SKM-1 (cell line): ENCODE measurements at regions not wholly inside any gene's neighbourhood (a gene's known extent, or its start where the extent isn't known, plus 50 kb on each side); places are given as distances from the start of the nearest gene placed in this dataset.

ENCODE experiments used
- DNase-seq: peaks from one replicate; lab custom pipeline; 2025; ENCODE audit not compliant: unreplicated experiment; lab: John Stamatoyannopoulos, UW

DNA sequence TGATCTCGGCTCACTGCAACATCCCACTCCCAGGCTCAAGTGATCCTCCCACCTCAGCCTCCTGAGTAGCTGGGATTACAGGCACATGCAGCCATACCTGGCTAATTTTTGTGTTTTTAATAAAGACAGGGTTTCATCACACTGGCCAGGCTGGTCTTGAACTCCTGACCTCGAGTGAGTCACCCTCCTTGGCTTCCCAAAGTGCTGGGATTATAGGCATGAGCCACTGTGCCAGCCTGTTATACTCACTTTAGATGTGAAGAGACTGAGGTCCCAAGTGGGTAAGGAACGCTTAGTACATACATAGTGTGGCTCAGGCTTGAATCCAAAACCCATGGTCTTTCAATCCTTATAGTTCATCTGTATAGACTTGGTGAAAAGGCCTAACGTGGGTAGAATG, 63.7 kb upstream of the EPS8L3 start:
- no peak for DNase-seq

DNA sequence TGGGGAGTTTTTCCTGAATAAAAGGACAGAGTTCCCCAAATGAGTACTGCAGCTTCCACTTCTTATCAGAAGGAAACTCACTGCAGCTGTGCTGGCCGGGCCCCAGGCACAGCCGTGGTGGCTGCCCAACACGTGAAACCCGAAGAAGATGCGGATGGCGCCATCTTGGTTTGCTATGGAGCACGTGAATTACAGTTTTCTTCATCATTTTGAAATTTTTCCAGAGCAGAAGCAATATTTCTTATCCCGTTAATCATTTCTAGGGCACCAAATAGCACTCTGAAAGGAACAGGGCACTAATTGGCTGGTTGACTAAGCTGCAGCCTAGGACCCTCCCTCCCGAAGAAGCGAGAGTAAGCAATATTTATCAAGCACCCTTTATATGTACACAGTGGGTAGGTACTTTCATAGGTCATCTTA, 63.2 kb upstream of the EPS8L3 start:
- no peak for DNase-seq

DNA sequence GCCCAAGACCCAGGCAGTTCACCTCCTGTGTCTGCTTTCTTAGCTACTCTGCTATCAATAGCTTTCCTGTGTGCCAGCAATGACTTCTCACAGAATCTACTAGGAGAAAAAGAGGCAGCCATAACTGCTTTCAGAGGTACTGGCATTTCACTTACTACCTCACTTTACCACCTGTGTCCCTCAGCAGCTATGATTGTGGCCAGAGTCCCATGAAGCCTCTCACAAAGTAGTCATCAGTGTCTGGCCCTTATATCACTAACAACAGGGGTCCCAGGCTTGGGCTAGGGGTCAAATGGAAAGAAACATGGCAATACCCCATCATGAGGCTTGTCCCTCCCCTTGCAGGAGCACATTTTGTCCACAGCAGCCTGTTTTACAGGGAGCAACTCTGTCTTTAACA, 62.7 kb upstream of the EPS8L3 start:
- no peak for DNase-seq

DNA sequence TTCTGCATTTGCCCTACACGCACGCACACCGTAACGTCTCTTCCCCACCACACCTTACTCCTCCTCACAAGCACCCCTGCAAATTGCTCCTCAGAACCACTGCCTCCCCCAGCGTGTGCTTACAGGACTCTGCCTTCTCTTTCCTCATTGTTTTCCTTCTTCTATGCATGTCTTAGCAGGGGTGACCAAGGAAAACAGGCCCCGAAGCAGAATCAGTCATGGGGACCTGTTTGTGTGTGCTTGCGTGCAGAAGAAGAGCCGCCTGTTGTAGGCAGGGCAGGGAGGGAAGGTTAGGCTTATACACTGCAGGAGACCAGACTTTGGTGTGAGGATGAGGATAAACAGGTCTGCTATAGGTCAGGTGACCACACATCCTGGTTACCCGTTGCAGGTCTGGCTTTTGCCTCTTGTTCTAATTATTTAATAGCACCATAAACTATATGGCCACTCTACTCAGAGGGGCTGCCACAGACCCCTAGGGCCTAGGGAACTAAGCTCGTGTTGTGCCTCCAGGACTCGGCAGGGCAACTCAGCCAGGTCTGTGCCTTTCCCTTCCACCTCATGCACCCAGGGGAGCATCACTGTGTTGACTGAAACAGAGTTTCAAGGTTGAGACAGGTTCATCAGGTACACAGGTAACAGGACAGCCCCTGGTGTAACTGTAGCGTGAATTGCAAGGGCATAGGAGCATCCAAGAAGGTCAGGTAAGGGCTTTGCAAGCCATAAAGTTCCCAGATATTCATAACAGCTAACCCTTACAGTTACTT, 60.8 kb upstream of the EPS8L3 start:
- DNase-seq, result no peak

DNA sequence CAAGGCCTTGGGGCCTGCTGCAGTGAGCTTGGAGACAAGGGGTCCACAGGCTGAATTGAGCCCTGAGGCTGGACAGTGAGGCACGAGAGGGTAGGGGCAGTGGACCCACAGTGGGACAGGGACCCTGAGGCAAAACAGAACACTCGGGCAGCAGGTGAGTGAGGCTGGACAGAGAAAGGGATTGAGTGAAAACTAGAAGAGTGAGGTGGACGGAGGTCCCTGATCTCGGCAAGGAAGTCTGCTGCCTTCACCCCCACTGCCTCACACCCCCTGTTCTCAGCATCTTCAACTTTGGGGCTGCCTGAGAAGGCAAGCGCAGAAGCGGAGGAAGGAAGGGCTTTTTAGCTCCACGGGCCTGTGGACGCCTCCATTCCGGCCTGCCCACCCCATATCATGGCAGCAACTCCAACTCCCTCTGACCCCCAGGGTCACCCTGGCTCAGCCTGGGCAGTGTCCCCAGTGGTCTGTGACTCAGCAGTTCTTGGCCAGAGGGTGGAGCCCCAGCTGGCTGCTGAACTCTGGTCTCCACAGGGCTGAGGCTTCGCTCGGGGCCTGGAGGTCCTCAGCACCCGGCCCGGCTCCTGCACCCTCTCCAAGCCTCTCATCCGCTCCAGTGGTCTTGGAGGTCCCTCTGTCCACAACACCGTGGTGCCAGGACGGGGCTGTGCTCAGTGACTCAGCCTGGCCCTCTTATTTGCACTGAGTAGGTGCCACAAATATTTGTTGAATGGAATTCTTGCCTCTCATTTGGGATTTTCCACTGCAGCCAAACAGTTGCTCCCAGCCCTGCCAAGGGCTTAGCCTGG, 60.0 kb upstream of the EPS8L3 start:
- DNase-seq, result no peak

DNA sequence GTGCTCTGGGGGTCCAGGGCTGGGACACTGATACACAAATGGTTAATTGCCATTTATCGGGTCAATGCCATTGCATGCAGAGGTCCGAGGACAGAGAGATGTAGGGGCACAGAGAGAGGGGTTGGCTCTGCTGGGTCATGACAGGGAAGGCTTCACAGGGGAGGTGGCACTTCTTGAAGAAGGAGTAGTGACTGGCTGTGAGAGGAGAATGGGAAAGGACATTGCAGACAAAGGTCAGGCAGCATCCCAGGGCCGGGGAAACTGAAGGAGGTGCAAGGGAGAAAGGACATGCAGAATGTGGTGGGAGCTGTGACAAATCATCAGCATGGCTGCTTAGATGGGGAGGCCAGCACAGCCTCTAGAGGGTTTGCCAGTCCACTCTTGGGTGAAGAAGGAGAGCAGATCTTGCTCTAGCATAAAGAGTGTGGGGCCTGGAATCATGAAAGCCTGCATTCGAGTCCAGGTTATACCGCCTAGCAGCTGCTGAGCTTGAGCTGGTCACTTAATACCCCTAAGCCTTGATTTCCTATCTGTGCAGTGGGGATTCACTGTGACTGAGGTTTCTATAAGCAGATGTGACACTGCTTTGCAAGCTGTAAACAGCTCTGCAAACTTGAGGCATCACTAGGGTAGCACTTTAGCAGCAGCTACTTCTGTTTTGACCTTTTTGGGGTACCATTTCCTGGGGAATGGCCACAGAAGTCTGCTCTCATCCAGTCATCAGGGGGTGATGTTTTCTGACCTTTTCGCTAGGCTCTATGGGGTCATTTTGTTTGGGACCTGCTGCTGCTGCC, 59.2 kb upstream of the EPS8L3 start:
- no peak for DNase-seq

DNA sequence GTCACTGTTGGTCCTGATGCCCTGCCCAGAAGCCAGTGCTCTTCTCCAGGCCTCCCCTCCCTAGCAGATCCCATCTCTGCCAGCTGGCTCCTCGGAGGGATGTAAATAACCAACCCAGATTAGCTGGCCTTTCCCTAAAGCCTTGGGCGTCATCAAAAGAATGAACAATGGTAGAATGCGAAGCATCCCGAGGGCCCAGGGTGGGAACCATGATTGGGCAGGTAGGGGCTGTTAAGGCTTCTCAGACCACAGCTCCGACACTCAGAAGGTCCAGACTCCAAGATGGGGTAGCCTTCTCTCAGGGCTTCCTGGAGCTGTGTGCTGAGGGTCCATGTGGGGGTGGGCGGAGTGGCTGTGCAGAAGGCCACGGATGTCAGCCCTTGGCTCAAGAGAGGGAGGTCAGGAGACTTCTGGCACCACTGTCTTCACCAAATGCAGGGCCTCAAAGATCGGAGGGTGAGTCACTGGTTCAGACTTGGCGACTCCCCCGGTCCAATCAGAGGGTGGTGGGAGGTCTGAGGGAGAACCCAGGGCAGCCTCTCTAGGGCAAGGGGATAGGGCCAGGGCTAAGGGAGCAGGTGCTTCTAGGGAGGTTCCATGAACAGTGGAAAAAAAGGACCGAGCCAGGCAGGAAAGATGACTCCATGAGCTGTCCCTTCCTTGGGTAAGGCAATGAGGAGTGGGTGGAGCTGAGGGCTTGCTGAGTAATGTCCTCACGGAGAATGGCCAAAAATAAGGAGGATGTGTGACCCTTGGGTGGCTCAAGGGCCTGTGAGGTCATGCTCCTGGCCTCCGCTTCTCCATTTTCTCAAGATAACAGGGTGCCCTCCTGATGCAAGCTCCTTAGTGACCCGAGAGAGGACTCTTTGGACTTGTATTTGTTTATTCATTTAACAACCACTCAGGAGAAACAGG, 58.4 kb upstream of the EPS8L3 start:
- peak; percentile 65 for DNase-seq

DNA sequence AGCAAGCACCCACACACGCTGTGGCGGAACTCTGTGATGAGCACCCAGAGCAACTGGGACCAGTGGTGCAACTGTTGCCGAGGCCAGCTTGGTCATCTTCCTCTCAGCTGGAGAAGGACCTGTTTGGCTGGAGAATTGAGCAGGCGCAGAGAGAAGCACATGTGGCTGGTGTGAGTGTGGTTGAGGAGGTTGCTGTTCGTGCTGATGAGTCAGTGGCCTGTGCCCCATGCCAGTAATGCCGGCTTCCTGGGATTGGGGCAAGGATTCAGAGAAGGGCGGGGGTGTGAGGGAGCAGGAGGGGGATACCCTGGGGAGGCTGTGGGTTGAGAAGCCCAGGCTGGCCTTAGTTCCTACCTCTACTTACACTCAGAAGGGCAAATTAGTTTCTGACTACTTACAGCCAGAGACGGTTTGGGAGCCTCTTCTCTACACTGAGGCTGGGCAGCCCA, 57.5 kb upstream of the EPS8L3 start:
- DNase-seq, result peak; percentile 66

DNA sequence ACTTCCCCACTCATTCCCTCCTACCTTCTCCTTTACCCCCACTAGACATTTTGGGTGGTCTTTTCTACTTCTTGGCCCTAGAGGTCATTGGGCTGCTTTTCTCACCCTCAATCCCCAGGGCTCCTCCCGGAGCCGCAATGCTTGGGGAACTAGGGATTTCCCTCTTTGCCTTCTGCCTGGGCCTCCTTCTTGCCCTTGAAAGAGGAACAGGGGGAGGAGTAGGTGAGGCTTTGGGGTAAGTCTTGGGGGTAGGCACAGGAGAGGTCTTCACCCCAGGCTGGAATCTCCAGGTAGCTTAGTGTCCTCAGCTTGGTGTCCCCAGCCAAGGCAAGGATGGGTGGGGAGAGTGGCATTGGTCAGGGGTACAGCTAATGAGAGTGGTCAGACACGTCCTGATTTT, 56.2 kb upstream of the EPS8L3 start:
- no peak for DNase-seq

DNA sequence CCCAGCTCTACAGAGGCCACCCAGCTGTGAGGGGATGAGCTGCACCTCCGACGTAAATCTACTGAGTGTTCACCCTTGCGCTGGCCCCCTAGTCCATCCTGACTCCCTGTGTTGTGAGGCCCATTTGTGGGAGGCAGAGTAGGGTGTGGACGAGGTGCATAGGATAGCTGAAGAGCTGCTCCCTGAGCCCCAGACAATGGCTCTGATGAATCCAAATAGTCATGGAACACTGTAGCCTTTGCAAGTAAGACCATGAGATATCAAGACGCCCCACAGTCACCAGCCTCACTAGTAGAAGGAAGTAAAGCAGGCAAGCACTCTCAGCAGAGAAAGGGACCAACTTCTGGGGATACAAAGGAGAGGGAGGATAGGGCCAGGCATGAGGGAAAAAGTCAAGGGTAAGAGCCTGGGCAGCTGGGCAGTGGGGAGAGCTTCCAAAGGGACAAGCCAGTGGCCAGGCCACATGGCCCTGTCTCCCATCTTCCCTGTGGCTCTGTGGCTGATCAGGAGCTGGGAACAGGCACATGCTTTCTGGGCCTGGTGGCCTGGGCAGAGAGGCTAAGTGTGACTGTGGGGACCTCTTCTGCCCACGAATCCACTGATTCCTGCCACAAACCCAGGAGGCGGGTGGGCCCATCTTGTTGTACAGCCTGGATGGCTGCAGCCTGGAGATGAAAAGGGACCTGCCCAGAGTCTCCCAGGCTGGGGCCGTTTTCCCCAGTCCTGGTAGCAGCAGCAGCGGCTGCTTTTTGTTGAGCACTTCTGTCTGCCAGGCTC, 55.5 kb upstream of the EPS8L3 start:
- no peak for DNase-seq

DNA sequence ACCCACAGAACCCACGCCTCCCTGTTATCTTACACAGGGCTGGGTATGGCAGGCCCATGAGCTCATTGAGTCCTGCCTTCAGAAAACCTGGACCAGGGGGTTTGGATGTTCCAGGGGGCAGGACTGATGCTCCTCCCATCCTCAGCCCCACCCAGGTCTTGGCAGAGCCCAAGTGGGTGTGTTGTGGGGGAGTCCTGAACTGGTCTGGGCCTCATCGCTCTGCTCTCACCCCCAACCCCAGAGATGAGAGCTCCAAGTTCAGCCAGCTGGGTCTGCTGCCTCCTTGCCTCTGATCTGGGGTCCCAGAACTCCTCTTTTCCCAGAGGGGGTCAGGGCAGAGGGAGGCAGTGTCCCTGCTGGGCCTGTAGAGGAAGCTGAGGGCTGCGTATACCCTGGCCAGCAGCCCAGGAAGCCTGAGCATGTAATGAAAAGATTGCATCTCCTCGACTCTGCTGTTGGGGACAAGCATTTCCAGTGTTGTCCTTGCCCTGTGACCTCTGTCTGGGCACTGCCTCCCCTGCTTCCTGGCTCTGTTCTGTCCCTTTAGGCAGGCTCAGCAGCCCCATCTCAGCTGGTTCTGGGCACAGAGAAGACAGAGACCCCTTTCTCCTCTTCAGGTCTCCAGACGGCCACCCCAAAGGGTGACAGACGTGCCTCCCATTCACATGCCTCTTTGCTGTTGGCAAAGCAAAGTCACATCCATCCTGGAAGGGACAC, 54.7 kb upstream of the EPS8L3 start:
- DNase-seq, result no peak

DNA sequence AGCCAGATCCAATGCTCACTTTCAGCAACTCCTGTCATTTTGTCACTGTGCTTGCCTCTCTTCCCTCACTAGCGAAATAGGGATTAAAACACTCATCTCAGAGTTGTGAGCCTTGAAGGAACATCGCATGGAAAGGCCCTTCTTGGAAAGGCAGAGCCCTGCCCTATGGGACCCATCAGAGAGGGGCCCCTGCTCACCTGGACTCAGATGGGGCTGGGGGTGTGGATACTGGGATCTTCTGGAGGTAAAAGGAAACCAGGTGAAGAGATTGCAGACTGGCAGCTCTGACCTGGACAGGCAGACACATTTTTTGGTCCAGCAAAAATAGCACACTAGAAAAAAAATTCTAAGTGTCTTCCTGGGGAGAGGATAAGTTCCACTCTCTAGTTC, 54.2 kb upstream of the EPS8L3 start:
- no peak for DNase-seq

DNA sequence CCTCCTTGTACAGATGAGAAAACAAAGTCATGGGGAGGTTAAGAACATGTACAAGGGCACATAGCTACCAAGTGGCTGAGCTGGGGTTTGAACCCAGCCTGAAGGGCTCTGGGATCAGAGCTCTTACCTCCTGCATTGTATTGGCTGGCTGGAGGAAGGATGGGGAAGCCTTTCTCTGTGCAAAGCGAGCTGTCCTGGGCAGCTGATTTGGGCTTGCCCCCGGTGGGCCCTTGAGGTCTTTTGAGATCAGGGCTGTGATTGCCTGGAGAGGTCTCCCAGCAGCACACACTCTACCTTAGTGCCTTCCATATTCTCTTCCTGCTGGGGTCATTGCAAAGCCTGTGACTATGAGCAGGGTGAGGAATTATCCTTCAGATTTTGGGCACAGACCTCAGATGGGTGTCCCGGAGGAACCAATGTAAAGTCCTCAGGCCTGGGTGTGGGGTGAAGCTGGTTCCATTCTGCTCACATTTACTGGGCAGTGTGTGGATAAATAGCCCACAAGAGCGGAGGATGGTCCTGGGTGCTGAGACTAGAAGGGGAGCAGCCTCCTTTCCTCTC, 53.3 kb upstream of the EPS8L3 start:
- no peak for DNase-seq

DNA sequence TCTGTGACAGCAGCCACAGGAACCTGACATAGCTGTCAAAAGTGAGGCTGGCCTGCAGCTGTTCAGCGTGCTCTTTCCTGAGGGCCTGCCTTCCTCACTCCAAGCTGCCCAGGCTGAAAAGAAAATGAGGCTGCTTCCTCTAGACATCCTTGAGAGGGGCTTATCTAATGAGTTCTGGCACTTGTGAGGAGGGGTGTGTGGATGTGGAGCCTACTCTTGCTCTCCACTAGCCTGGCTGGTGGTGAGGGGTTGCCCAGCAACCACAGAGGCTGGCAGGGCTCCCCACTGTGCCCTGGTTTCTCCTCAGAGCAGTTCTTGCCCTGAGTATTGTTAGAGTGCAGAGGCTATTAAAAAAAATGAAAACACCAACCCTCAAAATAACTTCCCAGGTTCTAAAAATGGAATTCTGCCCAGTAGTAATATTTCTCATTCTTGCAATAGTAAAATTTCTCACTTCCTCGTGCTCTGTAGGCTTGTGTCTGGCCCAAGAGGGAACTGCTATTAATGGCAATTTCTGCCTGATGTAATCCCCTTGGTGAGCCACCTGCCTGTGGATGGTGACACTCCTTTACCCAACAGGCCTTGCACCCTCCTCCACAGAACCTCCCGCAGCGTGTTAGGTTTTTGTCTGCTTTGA, 52.6 kb upstream of the EPS8L3 start:
- DNase-seq, result peak; percentile 95

DNA sequence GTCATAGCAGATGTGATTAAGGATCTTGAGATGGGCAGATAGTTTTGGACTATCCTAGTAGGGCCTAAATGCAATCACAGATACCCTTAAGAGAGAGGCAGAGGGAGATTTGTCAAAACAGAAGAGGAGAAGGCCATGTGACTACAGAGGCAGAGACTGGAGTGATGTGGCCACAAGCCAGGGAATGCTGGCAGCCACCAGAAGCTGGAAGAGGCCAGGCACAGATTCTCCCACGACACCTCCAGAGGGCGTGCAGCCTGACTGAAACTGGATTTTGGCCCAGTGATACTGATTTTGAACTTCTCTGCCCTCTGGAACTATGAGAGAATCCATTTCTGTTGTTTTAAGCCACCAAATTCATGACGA, 52.1 kb upstream of the EPS8L3 start:
- DNase-seq, result no peak

DNA sequence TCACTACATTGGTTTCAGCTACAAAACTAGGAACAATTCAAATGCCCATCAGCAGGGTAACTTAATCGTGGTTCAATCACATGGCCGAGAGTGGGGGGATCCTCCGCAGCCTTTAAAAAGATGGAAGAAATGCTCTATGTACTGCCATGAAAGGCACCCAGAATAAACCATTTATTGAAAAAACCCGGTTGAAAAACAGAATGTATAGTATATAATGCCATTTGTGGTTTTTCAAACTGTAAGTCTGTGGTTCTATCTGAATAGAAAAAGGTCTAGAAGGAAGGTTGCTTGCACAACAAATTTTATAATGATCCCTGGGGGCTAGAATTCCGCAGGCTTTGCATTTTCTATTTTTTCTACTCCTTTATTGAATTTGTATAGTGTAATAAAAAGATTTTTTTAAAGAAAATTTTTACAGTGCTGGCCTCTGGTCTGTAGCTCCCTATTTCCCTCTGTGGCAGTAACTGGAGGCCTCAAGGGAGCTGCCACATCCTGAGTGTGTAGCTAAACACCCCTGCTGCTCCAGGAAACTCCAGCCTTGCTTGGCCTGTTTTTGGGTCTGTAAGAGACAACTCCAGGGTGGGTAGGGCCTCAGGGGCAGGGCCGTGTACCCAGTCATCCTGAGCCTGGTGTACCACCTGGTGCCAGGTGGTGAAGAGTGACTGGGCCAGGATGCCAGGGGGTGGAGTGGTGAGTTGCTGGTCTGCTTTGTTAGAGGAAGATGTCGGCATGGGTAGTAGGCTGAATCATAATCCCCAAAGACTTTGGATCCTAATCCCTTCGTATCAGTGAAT, 51.5 kb upstream of the EPS8L3 start:
- no peak for DNase-seq

DNA sequence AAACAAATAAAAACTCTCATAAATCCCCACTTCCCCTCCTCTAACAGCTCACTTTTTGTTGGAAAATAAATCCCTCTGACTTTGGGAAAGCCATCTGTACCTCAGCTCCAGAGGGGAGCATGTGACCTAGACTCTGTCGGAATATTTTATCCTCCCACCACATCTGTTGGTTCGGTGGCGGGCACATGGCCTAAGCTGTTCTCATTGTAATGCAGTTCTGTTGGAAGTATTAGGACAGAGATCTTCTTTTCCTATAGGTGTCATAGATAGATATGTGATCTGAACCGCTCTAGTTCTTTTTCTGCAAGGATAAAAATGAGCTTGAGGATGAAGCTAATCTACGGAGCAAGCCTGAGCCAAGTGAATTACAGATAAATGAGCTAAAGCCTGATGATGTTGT, 50.5 kb upstream of the EPS8L3 start:
- no peak for DNase-seq
